ENCODE measurements at regions not wholly inside any gene's neighbourhood (a gene's known extent, or its start where the extent isn't known, plus 50 kb on each side); places are given as distances from the start of the nearest gene placed in this dataset.

DNA sequence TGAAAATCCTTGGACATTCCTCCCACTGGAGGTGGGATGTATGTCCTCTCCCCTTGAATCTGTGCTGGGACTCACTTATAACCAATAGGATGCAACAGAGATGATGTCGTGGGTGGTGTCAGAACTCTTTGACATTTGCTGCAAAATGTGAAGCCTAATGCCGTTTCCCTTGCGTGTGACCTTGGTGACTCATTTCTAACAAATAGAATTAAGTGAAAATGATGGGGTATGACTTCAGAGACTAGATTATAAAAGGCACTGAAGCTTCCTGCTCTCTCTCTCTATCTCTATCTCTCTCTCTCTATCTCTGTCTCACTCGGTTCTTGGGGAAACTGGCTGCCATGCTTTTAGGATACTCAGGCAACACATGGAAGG, 126.1 kb upstream of the STC2 start:
- in situ Hi-C loops (cut with HindIII; ENCODE audit: low pct_unique_long_range_greater_than_20kb, low sequenced_read_pairs) = loop anchor here (5.0 kb wide), 1 partner anchor 42 kb away; no protein-coding TSS in a partner anchor
- peak; percentile 79 for DNase-seq (ENCODE audit: low read depth)

GRCh38 chr5:173453167-173453566, 125.0 kb upstream of the STC2 start:
- in situ Hi-C loops (cut with HindIII; ENCODE audit: low pct_unique_long_range_greater_than_20kb, low sequenced_read_pairs) = loop anchor here (5.0 kb wide), 1 partner anchor 41 kb away; no protein-coding TSS in a partner anchor
- DNase-seq (ENCODE audit: low read depth) = peak; percentile 59

DNA sequence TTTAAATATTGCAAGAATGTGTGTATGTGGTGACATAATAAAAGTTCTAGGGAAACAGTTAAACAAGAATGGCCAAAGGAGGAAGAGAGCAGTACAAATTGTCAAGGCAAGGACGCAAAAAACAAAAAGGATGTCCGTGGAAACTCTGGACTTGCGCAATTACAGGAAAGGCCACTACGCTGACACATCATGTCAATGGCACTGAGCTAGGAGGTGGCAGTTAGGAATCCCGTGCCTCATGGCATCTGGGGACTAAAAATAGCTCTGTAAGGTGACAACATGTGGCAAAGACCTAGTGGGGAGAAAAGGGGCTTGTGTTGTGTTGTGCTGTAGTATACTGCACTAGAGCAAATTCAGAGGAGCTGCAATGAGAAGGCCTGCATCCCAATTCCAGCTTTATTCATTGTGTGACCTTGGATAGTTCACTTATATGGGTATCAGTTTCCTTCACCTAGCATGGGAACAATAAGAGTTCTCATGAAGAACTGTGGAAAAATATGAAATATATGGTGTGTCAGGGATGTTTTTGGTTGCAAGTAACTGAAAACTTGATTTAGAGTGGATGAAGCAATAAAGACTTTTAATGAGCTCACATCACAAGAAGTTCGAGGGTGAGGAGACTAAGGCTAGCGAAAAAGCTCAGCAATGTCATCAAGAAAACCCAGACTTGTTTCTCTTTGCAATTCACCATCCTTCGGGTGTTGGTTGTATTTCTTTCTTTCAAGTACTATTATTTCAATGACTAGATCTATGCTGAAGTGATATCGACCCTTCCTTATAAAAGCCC, 124.1 kb upstream of the STC2 start:
- peak; percentile 59 for DNase-seq (ENCODE audit: low read depth)
- in situ Hi-C loops (cut with HindIII; ENCODE audit: low pct_unique_long_range_greater_than_20kb, low sequenced_read_pairs) = loop anchor here (5.0 kb wide), 1 partner anchor 40 kb away; no protein-coding TSS in a partner anchor

DNA sequence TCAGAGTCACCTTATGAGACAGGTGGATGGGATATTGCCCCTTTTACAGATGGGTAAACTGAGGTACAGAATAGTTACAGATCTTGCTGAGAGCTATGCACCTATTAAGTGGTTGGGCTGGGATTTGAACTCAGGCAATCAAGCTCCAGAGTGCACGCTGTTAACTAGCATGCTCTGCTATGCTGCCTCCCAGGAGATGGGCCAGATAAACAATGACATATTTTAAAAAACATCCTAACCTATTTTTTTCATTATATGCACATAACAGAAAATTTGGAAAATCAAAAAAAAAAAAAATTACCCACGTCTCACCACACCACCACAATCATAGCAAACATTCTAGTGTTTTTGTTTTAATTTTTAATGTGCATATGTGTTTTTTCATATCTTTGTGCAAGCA, 123.4 kb upstream of the STC2 start:
- in situ Hi-C loops (cut with HindIII; ENCODE audit: low pct_unique_long_range_greater_than_20kb, low sequenced_read_pairs) = loop anchor here (5.0 kb wide), 1 partner anchor 39 kb away; no protein-coding TSS in a partner anchor

DNA sequence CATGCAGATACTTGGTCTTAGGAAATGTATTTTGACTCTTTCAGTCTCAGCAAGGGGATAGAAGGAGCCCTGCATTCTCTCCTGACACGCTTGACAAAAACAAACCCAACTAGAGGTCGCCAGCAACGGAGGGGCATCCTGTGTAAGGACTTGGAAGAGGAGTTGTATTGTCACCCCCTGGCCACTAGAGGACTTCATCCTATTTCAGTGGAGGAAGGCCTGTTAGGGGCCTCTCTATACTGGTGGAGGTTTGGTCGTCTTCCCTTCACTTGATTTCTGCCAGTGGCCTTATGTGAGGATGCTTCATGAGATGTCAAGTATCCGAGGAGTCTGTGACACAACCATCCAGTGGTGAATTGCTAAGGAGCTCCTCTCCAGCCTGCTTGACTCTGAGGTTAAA, 122.8 kb upstream of the STC2 start:
- in situ Hi-C loops (cut with HindIII; ENCODE audit: low pct_unique_long_range_greater_than_20kb, low sequenced_read_pairs) = loop anchor here (5.0 kb wide), 1 partner anchor 39 kb away; no protein-coding TSS in a partner anchor

More for the DNA sequence above, 123.4 kb upstream of the STC2 start:
- DNase-seq (ENCODE audit: low read depth) = no peak

GRCh38 chr5:173450188-173450587, 122.0 kb upstream of the STC2 start:
- DNase-seq (ENCODE audit: low read depth) = no peak
- in situ Hi-C loops (cut with HindIII; ENCODE audit: low pct_unique_long_range_greater_than_20kb, low sequenced_read_pairs) = loop anchor here (5.0 kb wide), 1 partner anchor 38 kb away; no protein-coding TSS in a partner anchor

More for the DNA sequence above, 122.8 kb upstream of the STC2 start:
- peak; percentile 26 for DNase-seq (ENCODE audit: low read depth)

DNA sequence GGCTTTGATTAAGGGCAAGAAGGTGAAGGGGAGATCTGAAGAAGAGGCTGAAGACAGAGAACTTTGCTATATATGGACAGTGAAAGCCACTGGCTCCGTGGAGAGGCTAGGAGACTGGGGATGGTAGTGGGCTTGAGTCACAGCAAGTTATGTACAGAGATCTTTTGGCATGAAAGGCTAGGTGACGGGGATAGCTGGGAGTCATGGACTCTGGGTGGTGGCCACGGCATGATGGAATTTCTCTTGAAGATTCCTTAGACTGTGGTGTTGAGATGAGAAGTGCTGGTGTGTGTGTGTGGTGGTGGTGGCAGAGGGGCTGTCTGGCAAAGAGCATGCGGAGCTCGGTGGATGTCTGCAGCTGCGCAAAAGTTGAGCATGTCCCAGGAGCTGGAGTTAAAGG, 120.6 kb upstream of the STC2 start:
- in situ Hi-C loops (cut with HindIII; ENCODE audit: low pct_unique_long_range_greater_than_20kb, low sequenced_read_pairs) = no loop called here
- no peak for DNase-seq (ENCODE audit: low read depth)

DNA sequence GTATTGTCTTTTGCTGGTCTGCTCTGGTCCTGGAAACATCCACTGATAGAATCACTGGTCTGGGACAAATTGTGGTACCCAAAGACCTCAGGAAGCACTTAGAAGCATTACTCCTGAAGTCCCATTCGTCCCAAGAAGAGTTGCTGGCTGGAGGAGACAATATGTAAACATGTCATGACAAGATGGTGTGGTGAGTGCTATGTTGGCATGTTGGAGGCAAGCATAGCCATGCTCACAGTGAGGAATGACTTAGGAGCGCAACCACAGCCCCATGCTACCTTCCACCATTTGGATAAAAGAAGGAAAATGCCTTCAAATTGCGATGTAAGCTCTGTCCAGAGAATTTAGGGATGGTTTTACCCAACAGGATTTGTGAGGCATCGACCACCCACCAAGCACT, 115.8 kb upstream of the STC2 start:
- in situ Hi-C loops (cut with HindIII; ENCODE audit: low pct_unique_long_range_greater_than_20kb, low sequenced_read_pairs) = no loop called here
- no peak for DNase-seq (ENCODE audit: low read depth)

DNA sequence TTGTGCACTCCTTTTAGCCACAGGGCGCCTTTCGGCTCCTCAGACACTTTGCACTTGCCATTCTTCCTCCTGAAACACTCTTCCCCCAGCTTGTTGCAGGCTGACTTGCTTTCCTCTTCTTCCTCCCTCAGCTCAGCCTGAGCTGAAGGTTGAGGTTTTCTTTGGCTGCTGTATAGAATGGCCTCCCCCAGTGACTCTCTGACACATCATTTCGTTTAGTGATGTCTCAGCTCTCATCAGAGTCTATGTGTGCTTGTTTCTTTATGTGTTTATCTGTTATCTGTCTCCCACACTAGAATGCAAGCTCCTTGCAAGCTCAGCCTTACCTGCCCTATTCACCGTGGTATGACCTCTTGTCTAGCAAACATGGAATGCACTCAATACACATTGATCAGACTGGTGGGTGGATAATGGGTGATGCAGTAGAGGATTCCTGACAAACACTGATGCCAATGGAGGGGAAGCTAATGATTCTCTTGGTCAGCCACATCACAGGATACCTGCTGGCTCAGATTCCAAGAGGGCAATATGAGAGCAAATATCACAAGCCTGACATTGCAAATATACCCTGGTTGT, 112.9 kb upstream of the STC2 start:
- in situ Hi-C loops (cut with HindIII; ENCODE audit: low pct_unique_long_range_greater_than_20kb, low sequenced_read_pairs) = no loop called here
- DNase-seq (ENCODE audit: low read depth) = no peak

DNA sequence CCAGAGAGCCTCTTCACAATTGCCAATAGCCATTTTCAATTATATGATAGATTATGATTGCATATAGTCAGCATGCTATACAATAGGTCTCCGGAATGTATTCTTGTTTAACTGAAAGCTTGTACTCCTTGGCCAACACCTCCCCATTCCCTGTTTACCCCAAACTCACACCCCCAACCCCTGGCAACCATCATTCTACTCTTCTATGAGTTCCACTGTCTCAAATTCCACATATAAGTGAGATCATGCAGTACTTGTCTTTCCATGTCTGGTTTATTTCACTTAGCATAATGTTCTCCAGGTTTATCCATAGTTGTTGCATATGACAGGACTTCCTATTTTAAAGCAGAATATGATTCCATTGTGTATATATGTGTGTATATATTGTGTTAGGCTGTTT, 110.7 kb upstream of the STC2 start:
- in situ Hi-C loops (cut with HindIII; ENCODE audit: low pct_unique_long_range_greater_than_20kb, low sequenced_read_pairs) = no loop called here

DNA sequence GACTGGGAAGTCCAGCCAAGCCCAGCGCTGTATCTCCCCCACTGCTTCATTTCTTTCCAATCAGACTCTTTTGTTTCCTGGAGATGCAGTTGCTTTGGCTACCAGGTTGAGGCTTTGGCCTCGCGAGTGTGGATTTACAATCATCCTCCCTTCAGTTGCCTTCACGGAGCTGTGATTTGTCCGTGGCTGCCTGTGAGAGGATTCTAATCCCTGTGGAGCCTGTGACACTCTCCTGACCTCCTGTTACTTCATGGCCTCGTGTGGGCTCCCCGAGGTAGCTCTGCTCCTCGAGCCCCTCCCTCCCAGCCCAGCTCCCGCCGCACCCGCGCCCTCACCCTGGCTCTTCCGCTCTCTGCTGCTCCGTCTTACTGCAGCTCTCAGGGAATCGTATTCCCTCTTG, 107.2 kb upstream of the STC2 start:
- DNase-seq (ENCODE audit: low read depth) = no peak
- in situ Hi-C loops (cut with HindIII; ENCODE audit: low pct_unique_long_range_greater_than_20kb, low sequenced_read_pairs) = no loop called here

More for the DNA sequence above, 110.7 kb upstream of the STC2 start:
- DNase-seq (ENCODE audit: low read depth) = no peak

DNA sequence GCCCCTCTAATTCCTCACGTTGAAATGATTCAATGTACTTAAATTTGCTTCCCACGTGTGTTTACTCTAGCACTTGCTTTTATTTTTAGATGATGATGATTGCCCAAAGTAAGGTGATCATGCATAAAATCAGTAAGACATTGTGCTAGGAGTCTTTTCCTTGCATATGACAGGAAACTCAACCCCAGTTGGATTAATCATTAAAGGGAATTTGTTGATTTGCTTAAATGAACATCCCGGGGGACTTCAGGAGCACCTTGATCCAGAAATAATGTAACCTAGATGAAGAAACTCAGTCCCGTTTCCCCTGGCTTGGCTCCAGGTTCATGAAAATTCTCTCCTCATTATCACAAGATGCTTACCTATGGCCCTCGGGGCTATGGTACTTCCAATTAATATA, 106.1 kb upstream of the STC2 start:
- peak; percentile 48 for DNase-seq (ENCODE audit: low read depth)
- in situ Hi-C loops (cut with HindIII; ENCODE audit: low pct_unique_long_range_greater_than_20kb, low sequenced_read_pairs) = no loop called here

DNA sequence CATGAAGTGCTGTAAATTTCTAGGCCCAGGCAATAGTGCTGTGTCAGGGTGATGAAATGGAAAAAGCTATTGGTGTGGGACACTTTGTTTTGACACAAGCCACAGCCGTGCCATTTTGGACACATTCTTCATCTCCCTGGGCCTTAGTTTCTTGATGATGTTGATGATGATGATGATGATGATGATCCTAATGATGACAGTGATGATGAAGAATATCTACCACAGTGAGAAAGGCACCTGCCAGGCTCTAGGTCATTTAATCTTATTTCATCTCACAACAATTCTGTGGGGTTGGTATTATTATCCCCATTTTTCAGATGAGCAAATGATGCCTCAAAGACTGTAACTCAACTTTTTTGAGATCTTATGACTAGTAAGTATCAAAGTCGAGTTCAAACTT, 102.2 kb upstream of the STC2 start:
- in situ Hi-C loops (cut with HindIII; ENCODE audit: low pct_unique_long_range_greater_than_20kb, low sequenced_read_pairs) = no loop called here
- DNase-seq (ENCODE audit: low read depth) = no peak

DNA sequence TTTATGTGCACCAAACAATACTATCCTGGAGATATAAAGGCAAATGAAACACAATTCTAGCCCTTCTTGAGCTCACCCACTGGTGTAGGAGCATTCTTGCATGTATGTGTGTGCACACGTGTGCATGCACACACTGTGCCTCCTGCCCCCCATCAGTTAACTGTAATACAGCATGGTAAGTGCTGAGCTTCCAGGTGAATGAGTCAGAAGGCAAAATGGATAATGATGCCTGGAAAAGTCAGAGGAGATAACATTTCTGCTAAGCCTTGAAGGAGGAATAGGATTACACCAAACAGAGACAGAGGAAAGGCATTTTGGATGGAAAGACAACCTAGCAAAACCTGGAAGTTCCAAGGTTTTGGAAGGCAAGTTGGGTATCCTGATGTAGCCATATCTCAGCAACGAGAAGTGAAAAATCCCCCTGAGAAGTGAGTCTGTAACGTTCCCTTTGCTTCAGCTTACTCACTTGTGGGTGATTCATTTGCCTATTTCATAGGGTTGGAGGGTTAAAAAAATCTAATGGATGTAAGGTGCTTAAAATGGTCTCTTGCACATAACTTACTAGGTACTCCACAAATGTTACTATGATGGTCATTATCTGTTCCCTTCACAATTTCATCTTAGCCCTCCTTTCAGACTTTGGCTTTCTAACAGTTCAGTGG, 101.4 kb upstream of the STC2 start:
- no peak for DNase-seq (ENCODE audit: low read depth)
- in situ Hi-C loops (cut with HindIII; ENCODE audit: low pct_unique_long_range_greater_than_20kb, low sequenced_read_pairs) = no loop called here

DNA sequence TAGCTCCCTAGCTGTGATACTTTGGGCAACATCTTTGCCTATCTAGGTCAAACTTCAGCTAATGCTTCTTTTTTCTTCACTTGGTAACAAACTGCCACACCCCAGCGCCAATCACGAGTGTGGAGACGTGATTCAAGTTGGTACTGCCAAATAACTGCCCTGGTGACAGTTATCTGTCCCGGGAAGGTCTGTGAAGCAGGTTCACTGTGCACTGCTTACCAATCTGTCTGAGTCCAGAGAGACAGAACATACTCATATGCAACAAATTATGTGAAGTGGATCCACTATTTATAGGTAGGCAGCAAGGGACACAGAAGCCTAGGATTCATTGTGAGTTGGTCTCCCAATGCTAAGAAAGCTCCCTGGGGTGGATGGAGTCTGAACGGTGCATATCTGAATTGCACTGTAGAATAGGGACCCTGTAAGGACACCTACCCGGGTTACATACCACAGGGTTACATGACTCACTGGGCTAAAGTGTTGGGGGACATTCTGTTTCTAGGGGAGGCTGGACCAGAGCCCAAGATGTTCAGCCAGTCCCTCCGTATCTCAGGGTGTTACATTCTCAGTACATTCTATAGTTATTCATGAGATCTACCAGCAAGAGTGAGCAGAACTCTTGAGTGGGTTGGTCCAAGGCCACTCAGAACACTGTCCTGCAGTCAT, 95.4 kb upstream of the STC2 start:
- in situ Hi-C loops (cut with HindIII; ENCODE audit: low pct_unique_long_range_greater_than_20kb, low sequenced_read_pairs) = no loop called here
- no peak for DNase-seq (ENCODE audit: low read depth)

DNA sequence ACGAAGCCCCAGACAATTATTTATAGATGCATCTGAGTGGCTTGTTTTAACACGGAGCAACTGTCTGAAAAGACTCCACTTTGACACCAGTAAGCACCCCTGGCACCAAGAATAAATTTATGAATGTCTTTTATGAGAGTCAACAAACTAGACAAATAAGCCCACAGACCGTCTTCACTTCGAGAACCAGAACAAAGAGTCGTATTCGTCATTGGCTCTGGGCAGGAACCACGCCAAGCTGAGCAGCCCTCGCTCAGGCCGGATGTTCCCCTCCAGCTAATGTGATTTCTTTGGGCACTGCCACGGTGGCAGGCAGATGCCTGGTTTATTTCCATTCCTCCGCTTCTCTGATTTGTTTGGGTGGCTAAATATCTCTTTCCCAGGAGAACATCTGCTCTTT, 91.9 kb upstream of the STC2 start:
- DNase-seq (ENCODE audit: low read depth) = no peak
- in situ Hi-C loops (cut with HindIII; ENCODE audit: low pct_unique_long_range_greater_than_20kb, low sequenced_read_pairs) = no loop called here

GRCh38 chr5:173413471-173413982, 85.3 kb upstream of the STC2 start:
- DNase-seq (ENCODE audit: low read depth) = peak; percentile 37
- in situ Hi-C loops (cut with HindIII; ENCODE audit: low pct_unique_long_range_greater_than_20kb, low sequenced_read_pairs) = loop anchor here (5.0 kb wide), 1 partner anchor 39 kb away; no protein-coding TSS in a partner anchor

GRCh38 chr5:173412566-173412965, 84.4 kb upstream of the STC2 start:
- in situ Hi-C loops (cut with HindIII; ENCODE audit: low pct_unique_long_range_greater_than_20kb, low sequenced_read_pairs) = loop anchor here (5.0 kb wide), 1 partner anchor 40 kb away; no protein-coding TSS in a partner anchor
- peak; percentile 98 for DNase-seq (ENCODE audit: low read depth)
